Kidney (tissue), 13 donors: ENCODE measurements at regions not wholly inside any gene's neighbourhood (a gene's known extent, or its start where the extent isn't known, plus 50 kb on each side); places are given as distances from the start of the nearest gene placed in this dataset.

ENCODE experiments used
- DNase-seq, 5 donors: peaks; one replicate each; pipeline ENCODE4 v3.0.0-alpha.2; 2013 to 2020
- FAIRE-seq: peaks from 2 replicates; lab custom pipeline; 2012; peaks lifted over from hg19 to GRCh38; lab: Jason Lieb, UNC
- H3K27ac ChIP-seq, 2 donors: one replicate each; pipeline ENCODE4 v1.7.0; 2013; ENCODE audit warnings: low read depth in 2 of 2, low read length in 2 of 2, inconsistent platforms in 1 of 2
- H3K27me3 ChIP-seq: one replicate; pipeline ENCODE4 v1.7.1; 2013; ENCODE audit warnings: low read length, inconsistent platforms; ENCODE audit not compliant: control insufficient read depth, insufficient read depth
- H3K36me3 ChIP-seq, 3 donors: one replicate each; pipeline versions ENCODE4 v1.7.0 to v1.7.1; 2013; ENCODE audit warnings: low read length in 3 of 3, control low read depth in 1 of 3, inconsistent platforms in 1 of 3; ENCODE audit not compliant: insufficient read depth in 3 of 3, control insufficient read depth in 2 of 3
- H3K4me1 ChIP-seq, 3 donors: one replicate each; pipeline versions ENCODE4 v1.7.0 to v1.7.1; 2013; ENCODE audit warnings: low read length in 3 of 3, inconsistent platforms in 1 of 3, low read depth in 1 of 3; ENCODE audit not compliant: control insufficient read depth in 2 of 3, insufficient read depth in 2 of 3
- H3K4me3 ChIP-seq, 3 donors: one replicate each; pipeline versions ENCODE4 v1.7.0 to v1.8.1; 2013; ENCODE audit warnings: low read length in 3 of 3, control low read depth in 1 of 3, inconsistent platforms in 1 of 3
- H3K9ac ChIP-seq, 3 donors: one replicate each; pipeline versions ENCODE4 v1.7.0 to v1.7.1; 2013; ENCODE audit warnings: low read length in 3 of 3, control low read depth in 1 of 3, inconsistent platforms in 1 of 3
- H3K9me3 ChIP-seq, 3 donors: one replicate each; pipeline versions ENCODE4 v1.7.0 to v1.7.1; 2013; ENCODE audit warnings: low read length in 3 of 3, control low read depth in 1 of 3, inconsistent platforms in 1 of 3; ENCODE audit not compliant: control insufficient read depth in 2 of 3, insufficient read depth in 1 of 3
- intact Hi-C: fragments of 100-400 bp; cut with DNase I; formaldehyde crosslinking; loops from one replicate; pipeline ENCODE4 v1.11.1; 2022
- TF ChIP-seq, protein P1 (sequence below): IDR thresholded peaks from 3 replicates; pipeline ENCODE4 v1.5.1; 2012; ENCODE audit warnings: mild to moderate bottlenecking, moderate library complexity, borderline replicate concordance; ENCODE audit not compliant: insufficient read depth; ENCODE audit errors: extremely low read depth
- donor health status: control.
- donor health status: control.
- donor health status: control.
- donor health status: control.
- donor health status: control.
- donor health status: DM: yes; HTN: yes; CAD: no.
- donor health status: Normal renal cell carcinoma (clear cell type).

DNA sequence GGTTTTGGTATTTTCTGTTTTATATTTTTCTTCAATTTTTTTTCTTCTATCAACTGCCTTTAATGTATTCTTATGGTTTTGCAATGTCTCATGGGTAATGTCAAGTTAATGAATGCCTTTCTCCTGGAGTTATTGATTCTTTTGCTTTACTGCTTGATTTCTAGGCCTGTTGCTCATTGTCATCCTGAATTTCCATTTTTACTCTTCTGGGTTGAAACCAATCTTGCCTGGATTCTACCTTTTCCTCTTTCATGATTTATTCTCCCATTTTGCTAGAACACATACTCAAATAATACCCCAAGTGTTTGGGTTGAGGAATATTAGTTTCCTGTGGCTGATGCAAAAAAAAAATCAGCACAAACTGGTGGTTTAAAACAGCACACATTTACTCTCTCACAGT, 315.2 kb upstream of the PDZRN3 start:
- DNase-seq: no peak
- Histone ChIP-seq H3K36me3 (no peaks in the 10 kb centered on the region), H3K9ac (no peak overlapping the region), H3K27me3 (no peaks in the 10 kb centered on the region), H3K4me3 (no peak overlapping the region), H3K4me1 (no peaks in the 10 kb centered on the region), H3K9me3 (peaks cover 0 to 7% (median 0%) of the 10 kb centered on the region in 3 donors), H3K27ac (no peak overlapping the region)
- intact Hi-C loops: no loop called here
- FAIRE-seq: no peak
- TF ChIP-seq, protein P1, sequence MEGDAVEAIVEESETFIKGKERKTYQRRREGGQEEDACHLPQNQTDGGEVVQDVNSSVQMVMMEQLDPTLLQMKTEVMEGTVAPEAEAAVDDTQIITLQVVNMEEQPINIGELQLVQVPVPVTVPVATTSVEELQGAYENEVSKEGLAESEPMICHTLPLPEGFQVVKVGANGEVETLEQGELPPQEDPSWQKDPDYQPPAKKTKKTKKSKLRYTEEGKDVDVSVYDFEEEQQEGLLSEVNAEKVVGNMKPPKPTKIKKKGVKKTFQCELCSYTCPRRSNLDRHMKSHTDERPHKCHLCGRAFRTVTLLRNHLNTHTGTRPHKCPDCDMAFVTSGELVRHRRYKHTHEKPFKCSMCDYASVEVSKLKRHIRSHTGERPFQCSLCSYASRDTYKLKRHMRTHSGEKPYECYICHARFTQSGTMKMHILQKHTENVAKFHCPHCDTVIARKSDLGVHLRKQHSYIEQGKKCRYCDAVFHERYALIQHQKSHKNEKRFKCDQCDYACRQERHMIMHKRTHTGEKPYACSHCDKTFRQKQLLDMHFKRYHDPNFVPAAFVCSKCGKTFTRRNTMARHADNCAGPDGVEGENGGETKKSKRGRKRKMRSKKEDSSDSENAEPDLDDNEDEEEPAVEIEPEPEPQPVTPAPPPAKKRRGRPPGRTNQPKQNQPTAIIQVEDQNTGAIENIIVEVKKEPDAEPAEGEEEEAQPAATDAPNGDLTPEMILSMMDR: no peak

DNA sequence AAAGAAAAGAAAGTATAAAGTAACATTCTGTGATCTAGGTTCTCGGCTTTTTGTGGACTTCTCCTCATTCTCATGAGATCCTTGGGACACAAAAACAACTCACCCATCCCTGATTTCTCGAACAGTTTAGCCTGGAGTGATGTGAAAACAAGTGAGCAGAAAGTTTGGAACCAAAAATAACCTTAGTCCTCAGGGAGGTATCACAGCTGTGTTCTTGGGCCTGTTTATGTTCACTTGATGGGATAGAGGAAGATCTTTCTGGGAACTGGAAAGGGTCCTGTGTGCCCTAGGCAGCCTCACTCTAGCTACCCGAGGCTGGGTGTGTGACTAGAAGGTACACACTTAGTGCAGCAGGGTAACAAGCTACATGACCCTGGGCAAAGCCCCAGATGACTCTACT, 308.8 kb upstream of the PDZRN3 start:
- no peak overlapping the region for H3K27ac ChIP-seq
- H3K27me3 ChIP-seq: no peaks in the 10 kb centered on the region
- no peak for FAIRE-seq
- no peak overlapping the region for H3K9ac ChIP-seq
- no peaks in the 10 kb centered on the region for H3K4me1 ChIP-seq
- no peaks in the 10 kb centered on the region for H3K9me3 ChIP-seq
- DNase-seq: no peak
- no peak overlapping the region for H3K4me3 ChIP-seq
- TF ChIP-seq, protein P1: no peak
- intact Hi-C loops: no loop called here
- no peaks in the 10 kb centered on the region for H3K36me3 ChIP-seq

DNA sequence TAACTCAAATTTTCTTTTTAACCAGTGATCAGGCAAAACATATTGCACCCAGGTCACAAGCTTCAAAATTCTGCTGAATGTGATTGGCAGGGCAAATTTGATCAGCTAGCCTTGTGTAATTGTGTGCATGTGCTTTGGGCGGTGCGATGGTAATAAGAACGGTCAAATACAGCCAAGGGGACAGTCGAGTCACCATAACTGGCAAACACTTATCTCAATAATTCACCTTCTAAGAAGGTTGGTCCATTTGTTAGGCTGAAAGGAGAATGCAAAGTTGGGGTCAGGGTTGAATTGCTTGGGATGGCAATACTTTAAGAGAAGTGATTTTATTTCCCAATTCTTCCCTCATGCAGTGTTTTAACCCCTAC, 302.4 kb upstream of the PDZRN3 start:
- Histone ChIP-seq H3K36me3 (no peaks in the 10 kb centered on the region), H3K9ac (no peak overlapping the region), H3K27ac (no peak overlapping the region), H3K27me3 (no peaks in the 10 kb centered on the region), H3K9me3 (no peaks in the 10 kb centered on the region), H3K4me3 (no peak overlapping the region), H3K4me1 (no peaks in the 10 kb centered on the region)
- intact Hi-C loops: no loop called here
- TF ChIP-seq, protein P1: no peak
- DNase-seq (no peak), FAIRE-seq (no peak)
